Type B pancreatic cell (in vitro differentiated cells): ENCODE measurements at regions not wholly inside any gene's neighbourhood (a gene's known extent, or its start where the extent isn't known, plus 50 kb on each side); places are given as distances from the start of the nearest gene placed in this dataset.
"Not testable (repeated sequence)": the region's sequence is repeated elsewhere in the genome, so short reads cannot be mapped to it uniquely, and the experiment has no call there.

Experiments
- DNase-seq: peaks from one replicate; pipeline ENCODE4 v3.0.0; 2021; ENCODE audit warnings: mixed read lengths; ENCODE audit not compliant: unreplicated experiment; ENCODE audit errors: extremely low spot score
- H3K27ac Mint-ChIP-seq: 2 replicates; pipeline ENCODE4 v1.8.0; 2021; ENCODE audit warnings: mild to moderate bottlenecking, mixed read lengths
- H3K27me3 Mint-ChIP-seq: 2 replicates; pipeline ENCODE4 v1.8.0; 2021; ENCODE audit warnings: mixed read lengths
- H3K36me3 Mint-ChIP-seq: 2 replicates; pipeline ENCODE4 v1.8.0; 2021; ENCODE audit warnings: mixed read lengths
- H3K4me1 Mint-ChIP-seq: one replicate; pipeline ENCODE4 v1.8.0; 2021; ENCODE audit warnings: mixed read lengths; ENCODE audit not compliant: unreplicated experiment
- H3K4me3 Mint-ChIP-seq: 2 replicates; pipeline ENCODE4 v1.8.0; 2021; ENCODE audit warnings: mild to moderate bottlenecking, mixed read lengths
- H3K9me3 Mint-ChIP-seq: 2 replicates; pipeline ENCODE4 v1.8.0; 2021; ENCODE audit warnings: mixed read lengths
- CTCF ChIP-seq: fragments of 200-600 bp; sonication (generic); conservative IDR thresholded peaks from 2 replicates; pipeline ENCODE4 v1.5.0; 2021; ENCODE audit warnings: antibody characterized with exemption, mild to moderate bottlenecking

- H3K27me3 Mint-ChIP-seq = peaks cover 46% of the 10 kb centered on the region
- H3K36me3 Mint-ChIP-seq = no peaks in the 10 kb centered on the region
- TF ChIP-seq CTCF = peak; percentile 82
- H3K4me3 Mint-ChIP-seq = no peak overlapping the region
- H3K4me1 Mint-ChIP-seq = no peaks in the 10 kb centered on the region
- H3K27ac Mint-ChIP-seq = no peak overlapping the region
- H3K9me3 Mint-ChIP-seq = no peaks in the 10 kb centered on the region
- DNase-seq = peak; percentile 80
Measured at GRCh38 chr3:139111392-139112229, 66.9 kb upstream of the PRR23C start.

GRCh38 chr3:139112230-139112558, 67.5 kb upstream of the PRR23C start:
- no peaks in the 10 kb centered on the region for H3K36me3 Mint-ChIP-seq
- no peak overlapping the region for H3K4me3 Mint-ChIP-seq
- H3K27ac Mint-ChIP-seq = no peak overlapping the region
- no peaks in the 10 kb centered on the region for H3K9me3 Mint-ChIP-seq
- no peak for TF ChIP-seq CTCF
- DNase-seq = peak; percentile 44
- no peaks in the 10 kb centered on the region for H3K4me1 Mint-ChIP-seq
- peaks cover 41% of the 10 kb centered on the region for H3K27me3 Mint-ChIP-seq

GRCh38 chr3:139113231-139113992, 68.7 kb upstream of the PRR23C start:
- Mint-ChIP-seq H3K36me3 (no peaks in the 10 kb centered on the region), H3K4me3 (no peak overlapping the region), H3K27me3 (peaks cover 44% of the 10 kb centered on the region), H3K27ac (no peak overlapping the region), H3K9me3 (no peaks in the 10 kb centered on the region), H3K4me1 (no peaks in the 10 kb centered on the region)
- peak; percentile 40 for DNase-seq
- no peak for TF ChIP-seq CTCF

GRCh38 chr3:139113993-139114375, 69.3 kb upstream of the PRR23C start:
- Mint-ChIP-seq H3K4me1 (peaks cover 3% of the 10 kb centered on the region), H3K36me3 (no peaks in the 10 kb centered on the region), H3K27ac (no peak overlapping the region), H3K27me3 (peaks cover 44% of the 10 kb centered on the region), H3K9me3 (no peaks in the 10 kb centered on the region), H3K4me3 (no peak overlapping the region)
- TF ChIP-seq CTCF = no peak
- DNase-seq = no peak

- not testable (repeated sequence) for H3K9me3 Mint-ChIP-seq, DNase-seq, H3K4me3 Mint-ChIP-seq, H3K36me3 Mint-ChIP-seq, H3K27ac Mint-ChIP-seq
- Mint-ChIP-seq H3K4me1 (peaks cover 20% of the 10 kb centered on the region), H3K27me3 (peaks cover 27% of the 10 kb centered on the region)
Measured at GRCh38 chr3:139116631-139117030, 71.9 kb upstream of the PRR23C start.

GRCh38 chr3:139117136-139117675, 72.5 kb upstream of the PRR23C start:
- no peak for DNase-seq
- no peak overlapping the region for H3K4me3 Mint-ChIP-seq
- H3K27me3 Mint-ChIP-seq = peaks cover 21% of the 10 kb centered on the region
- H3K36me3 Mint-ChIP-seq = no peaks in the 10 kb centered on the region
- peaks cover 20% of the 10 kb centered on the region for H3K4me1 Mint-ChIP-seq
- H3K27ac Mint-ChIP-seq = no peak overlapping the region
- no peaks in the 10 kb centered on the region for H3K9me3 Mint-ChIP-seq
- TF ChIP-seq CTCF = no peak
